ENCODE measurements at regions not wholly inside any gene's neighbourhood (a gene's known extent, or its start where the extent isn't known, plus 50 kb on each side); places are given as distances from the start of the nearest gene placed in this dataset.

DNA sequence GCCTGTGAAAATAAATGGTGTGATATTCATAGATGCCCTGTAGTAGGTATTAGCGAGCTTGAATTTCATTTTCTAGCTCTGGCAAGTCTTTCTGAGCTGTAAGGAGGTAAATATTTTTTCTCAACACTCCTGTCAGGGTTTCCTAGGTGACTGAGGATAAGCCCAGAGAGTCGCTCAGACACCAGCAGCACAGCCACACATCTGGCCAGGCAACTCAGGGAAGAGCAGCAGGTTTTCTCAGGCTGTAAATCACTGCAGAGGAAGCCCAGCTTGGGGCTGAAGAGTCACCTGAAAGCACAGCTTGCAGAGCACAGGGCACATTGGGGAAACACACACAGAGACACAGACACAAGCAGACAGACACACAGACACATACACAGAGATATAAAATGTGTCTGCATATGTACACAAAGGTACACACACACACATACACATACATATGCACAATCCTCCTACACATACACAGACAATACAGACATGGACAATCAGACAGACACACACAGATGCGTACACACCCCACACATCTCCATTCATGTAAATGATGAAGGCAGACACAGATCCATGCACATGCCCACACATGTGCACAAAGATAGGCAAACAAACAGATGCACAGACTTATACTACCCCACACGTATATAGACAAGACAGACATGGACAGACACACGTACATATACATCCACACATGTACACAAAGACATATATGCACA is 232.0 kb upstream of the TMTC1 start:
- DNase-seq = no peak
- no peak overlapping the region for H3K4me3 Mint-ChIP-seq
- H3K36me3 Mint-ChIP-seq (ENCODE audit: low read depth) = no peaks in the 10 kb centered on the region
- intact Hi-C loops (cut with micrococcal nuclease) = no loop called here
- H3K27me3 Mint-ChIP-seq = no peaks in the 10 kb centered on the region
- H3K4me1 Mint-ChIP-seq = no peaks in the 10 kb centered on the region
- no peak overlapping the region for H3K27ac Mint-ChIP-seq
- no peaks in the 10 kb centered on the region for H3K9me3 Mint-ChIP-seq

DNA sequence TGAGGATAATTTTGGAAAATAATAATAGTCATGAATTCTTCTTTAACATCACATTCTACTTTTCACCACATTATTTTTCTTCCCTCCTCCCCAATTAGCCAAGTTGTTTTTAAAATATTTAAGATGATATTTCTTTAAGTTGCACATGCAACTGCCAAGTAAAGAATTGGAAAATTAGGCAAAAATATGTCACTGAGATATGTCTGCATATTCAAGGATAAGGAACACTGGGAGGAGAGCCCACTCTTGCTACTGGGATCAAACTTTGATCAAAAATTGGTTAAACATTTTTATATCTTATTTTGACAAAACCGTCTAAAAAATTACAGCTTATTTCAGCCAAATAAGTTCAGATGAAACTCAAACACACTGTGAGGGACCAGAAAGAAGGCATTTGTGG is 231.2 kb upstream of the TMTC1 start:
- Mint-ChIP-seq H3K27me3 (no peaks in the 10 kb centered on the region), H3K36me3 (ENCODE audit: low read depth) (no peaks in the 10 kb centered on the region), H3K9me3 (no peaks in the 10 kb centered on the region), H3K4me1 (no peaks in the 10 kb centered on the region), H3K4me3 (no peak overlapping the region), H3K27ac (no peak overlapping the region)
- intact Hi-C loops (cut with micrococcal nuclease) = no loop called here
- no peak for DNase-seq

DNA sequence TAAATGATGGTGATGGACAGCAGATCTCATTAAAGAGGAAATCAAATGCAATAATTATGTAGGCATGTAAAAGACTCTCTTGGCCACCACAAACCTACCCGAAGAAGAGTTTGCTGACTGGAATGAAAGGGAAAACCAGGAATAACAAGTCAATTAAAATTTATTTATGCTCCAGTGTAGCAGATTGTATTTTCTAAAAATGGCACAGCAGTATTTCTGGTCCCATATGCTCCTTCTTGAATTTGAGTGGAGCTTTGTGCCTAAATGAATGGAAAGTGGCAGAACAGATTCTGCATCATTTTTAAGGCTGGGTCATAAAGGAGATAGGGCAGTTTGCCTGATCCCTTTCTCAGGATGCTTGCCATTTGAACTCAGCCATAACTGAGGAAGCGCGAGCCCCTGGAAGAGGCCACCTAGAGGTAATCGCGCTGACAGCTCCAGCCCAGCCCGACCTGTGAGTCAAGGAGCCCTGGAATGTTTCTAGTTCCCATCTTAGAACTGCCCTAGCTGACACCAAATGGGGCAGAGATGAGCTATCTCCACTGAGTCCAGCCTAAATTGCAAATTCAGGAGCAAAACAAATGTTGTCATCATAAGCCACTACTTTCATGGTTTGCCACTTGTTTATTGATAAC is 229.2 kb upstream of the TMTC1 start:
- no peaks in the 10 kb centered on the region for H3K9me3 Mint-ChIP-seq
- DNase-seq = no peak
- no peaks in the 10 kb centered on the region for H3K4me1 Mint-ChIP-seq
- H3K36me3 Mint-ChIP-seq (ENCODE audit: low read depth) = no peaks in the 10 kb centered on the region
- no peak overlapping the region for H3K4me3 Mint-ChIP-seq
- intact Hi-C loops (cut with micrococcal nuclease) = no loop called here
- no peaks in the 10 kb centered on the region for H3K27me3 Mint-ChIP-seq
- no peak overlapping the region for H3K27ac Mint-ChIP-seq

DNA sequence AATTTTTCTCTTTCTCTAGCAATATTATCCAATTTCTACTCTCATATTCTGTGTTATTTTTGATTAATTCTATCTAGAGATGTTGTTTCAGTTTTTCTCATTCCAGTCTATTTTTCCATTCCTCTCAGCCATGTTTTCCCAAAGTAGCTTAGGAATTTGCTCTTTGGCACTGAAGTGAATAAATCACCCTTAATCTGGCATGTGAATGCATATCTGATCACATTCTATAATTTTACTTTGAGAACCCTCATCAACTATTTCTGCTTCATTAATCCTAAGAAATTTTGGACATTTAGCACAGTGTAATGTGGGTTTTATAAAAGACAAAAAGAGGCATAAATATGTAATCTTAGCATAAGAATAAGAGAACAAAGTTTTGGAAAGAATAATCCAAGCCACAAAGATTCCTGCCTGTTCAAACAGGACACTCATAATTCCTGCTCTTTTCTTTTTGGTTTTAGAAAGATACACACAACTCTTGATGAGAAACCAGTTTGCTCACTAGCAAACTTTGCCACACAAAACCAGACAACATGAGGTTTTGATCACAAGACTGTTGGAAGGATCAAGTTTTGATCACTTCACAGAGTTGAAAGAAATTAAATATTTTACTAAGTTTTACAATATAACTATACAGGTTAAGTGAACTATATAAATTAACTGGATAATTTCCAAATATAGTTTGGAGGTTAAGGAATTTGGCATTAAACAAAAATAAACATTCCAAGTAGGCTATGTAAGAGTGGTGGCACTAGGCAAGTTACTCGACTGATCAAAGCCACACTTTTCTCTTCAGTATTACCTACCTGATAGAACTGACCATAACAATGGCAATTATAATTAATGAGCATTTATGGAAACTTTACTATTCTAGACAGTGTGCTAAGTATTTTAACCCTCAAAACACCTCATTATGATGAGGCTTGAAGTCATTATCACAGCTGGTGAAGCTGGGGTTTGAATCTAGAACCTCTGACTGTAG is 226.6 kb upstream of the TMTC1 start:
- H3K27me3 Mint-ChIP-seq = no peaks in the 10 kb centered on the region
- no peak overlapping the region for H3K4me3 Mint-ChIP-seq
- no peak overlapping the region for H3K27ac Mint-ChIP-seq
- H3K36me3 Mint-ChIP-seq (ENCODE audit: low read depth) = no peaks in the 10 kb centered on the region
- no peaks in the 10 kb centered on the region for H3K9me3 Mint-ChIP-seq
- H3K4me1 Mint-ChIP-seq = no peaks in the 10 kb centered on the region
- DNase-seq = no peak
- intact Hi-C loops (cut with micrococcal nuclease) = no loop called here

DNA sequence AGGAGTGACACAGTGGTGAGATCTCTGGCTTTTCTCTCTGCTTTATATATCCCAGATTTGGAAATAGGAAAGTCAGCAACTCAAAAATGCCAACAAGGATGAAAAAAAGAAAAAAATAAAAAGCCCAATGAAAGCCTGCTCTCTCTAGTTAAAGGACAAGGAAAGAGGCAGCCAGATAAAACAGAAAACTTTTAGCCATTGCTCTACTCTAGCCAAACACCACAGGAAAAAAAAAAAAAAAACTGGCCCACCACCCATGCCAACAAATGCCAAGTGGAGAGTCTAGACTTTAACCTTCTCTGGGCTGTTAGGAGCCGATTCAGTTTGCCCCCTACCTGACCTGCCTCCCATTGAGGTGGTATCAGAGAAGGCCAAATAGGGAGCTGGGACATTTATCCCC is 222.3 kb upstream of the TMTC1 start:
- Mint-ChIP-seq H3K4me3 (no peak overlapping the region), H3K27me3 (no peaks in the 10 kb centered on the region), H3K36me3 (ENCODE audit: low read depth) (no peaks in the 10 kb centered on the region), H3K9me3 (no peaks in the 10 kb centered on the region), H3K4me1 (no peaks in the 10 kb centered on the region), H3K27ac (no peak overlapping the region)
- intact Hi-C loops (cut with micrococcal nuclease) = no loop called here
- no peak for DNase-seq

DNA sequence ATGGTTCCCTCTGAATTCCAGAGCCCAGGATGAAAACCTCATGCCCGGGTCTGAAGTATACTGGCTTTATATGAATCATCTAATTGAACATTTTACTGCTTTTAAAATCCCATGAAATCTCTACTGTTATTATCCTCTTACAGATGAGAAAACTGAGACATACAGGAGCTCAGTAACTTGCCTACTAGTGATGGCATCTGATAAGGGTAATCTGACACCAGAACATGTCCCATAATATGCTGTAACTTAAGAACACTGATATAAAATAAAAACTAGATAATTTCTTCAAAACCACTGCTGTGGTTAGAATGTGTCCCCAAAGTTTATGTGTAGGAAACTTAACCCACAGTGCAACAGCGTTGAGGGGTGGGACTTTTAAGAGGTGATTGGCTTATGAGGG is 219.6 kb upstream of the TMTC1 start:
- no peaks in the 10 kb centered on the region for H3K4me1 Mint-ChIP-seq
- intact Hi-C loops (cut with micrococcal nuclease) = no loop called here
- H3K36me3 Mint-ChIP-seq (ENCODE audit: low read depth) = no peaks in the 10 kb centered on the region
- no peaks in the 10 kb centered on the region for H3K9me3 Mint-ChIP-seq
- DNase-seq = no peak
- no peak overlapping the region for H3K27ac Mint-ChIP-seq
- H3K27me3 Mint-ChIP-seq = no peaks in the 10 kb centered on the region
- H3K4me3 Mint-ChIP-seq = no peak overlapping the region

DNA sequence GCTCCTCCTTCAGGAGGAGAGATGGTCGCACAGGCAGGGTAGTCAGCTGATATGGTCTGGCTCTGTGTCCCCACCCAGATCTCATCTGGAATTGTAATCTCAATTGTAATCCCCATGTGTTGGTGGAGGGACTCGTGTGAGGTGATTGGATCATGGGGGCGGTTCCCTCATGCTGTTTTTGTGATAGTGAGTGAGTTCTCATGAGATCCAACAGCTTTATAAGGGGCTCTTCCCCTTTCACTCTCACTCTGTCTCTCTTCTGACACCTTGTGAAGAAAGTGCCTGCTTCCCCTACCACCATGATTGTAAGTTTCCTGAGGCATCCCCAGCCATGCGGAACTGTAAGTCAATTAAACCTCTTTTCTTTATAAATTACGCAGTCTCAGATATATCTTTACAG is 218.9 kb upstream of the TMTC1 start:
- Mint-ChIP-seq H3K4me3 (no peak overlapping the region), H3K27me3 (no peaks in the 10 kb centered on the region), H3K4me1 (no peaks in the 10 kb centered on the region), H3K27ac (no peak overlapping the region), H3K9me3 (no peaks in the 10 kb centered on the region), H3K36me3 (ENCODE audit: low read depth) (no peaks in the 10 kb centered on the region)
- intact Hi-C loops (cut with micrococcal nuclease) = no loop called here
- no peak for DNase-seq

DNA sequence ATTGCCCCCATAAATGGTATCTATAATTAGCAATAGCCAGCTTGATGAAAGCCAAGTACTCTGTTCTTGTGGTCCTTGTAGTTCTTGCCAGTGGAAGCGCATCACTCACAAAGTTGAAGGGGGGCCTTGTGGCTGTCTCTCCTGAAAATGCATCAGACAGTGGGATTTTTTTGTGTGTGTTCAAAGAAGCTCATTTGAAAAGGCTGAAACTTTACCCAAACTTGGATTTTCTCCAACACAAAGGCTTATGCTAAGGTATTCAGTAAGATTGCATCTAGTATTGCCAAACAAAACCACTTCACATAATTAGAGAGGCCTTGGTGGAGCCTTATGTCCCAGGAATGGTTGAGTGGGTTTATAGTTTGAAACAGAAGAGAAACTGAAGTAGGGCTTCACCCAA is 216.7 kb upstream of the TMTC1 start:
- Mint-ChIP-seq H3K27ac (no peak overlapping the region), H3K4me3 (no peak overlapping the region), H3K27me3 (no peaks in the 10 kb centered on the region), H3K4me1 (no peaks in the 10 kb centered on the region), H3K36me3 (ENCODE audit: low read depth) (no peaks in the 10 kb centered on the region), H3K9me3 (no peaks in the 10 kb centered on the region)
- no peak for DNase-seq
- intact Hi-C loops (cut with micrococcal nuclease) = no loop called here

DNA sequence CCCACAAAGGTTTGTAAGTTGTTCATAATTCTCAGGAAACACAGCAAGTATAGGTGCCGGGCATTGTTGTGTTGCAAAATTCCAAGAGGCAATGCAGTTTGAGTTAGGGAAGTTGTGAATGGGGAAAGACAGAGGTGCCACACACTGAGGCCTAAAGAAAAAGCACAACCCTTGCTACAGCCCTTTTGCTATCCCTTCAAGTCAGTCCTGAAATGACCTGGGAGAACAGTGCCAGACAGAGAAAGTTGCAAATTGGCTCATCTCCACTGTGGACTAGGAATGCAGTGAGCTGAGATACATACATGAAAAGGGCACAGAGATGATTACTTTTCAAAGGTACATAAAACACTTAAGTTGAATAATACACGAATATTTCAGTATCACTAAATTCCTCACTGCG is 213.3 kb upstream of the TMTC1 start:
- DNase-seq = no peak
- H3K4me3 Mint-ChIP-seq = no peak overlapping the region
- no peaks in the 10 kb centered on the region for H3K9me3 Mint-ChIP-seq
- no peak overlapping the region for H3K27ac Mint-ChIP-seq
- intact Hi-C loops (cut with micrococcal nuclease) = no loop called here
- H3K4me1 Mint-ChIP-seq = no peaks in the 10 kb centered on the region
- H3K27me3 Mint-ChIP-seq = no peaks in the 10 kb centered on the region
- H3K36me3 Mint-ChIP-seq (ENCODE audit: low read depth) = no peaks in the 10 kb centered on the region

DNA sequence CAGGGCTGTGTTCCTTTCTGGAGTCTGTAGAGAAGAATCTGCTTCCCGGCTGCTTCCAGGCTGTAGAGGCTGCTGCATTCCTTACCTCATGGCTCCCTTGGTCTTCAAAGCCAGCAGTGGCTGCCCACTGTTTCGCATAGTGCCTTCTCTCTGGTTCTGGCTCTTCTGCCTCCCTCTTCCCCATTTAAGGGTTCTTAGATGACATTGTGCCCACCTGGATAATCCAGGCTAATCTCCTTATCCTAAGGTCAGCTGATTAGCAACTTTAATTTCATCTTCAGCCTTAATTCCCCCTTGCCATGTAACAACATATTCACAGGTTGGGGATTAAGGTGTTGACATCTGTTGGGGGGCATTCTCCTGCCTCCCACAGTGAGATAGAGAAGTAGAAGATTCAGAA is 208.6 kb upstream of the TMTC1 start:
- no peaks in the 10 kb centered on the region for H3K4me1 Mint-ChIP-seq
- intact Hi-C loops (cut with micrococcal nuclease) = no loop called here
- H3K9me3 Mint-ChIP-seq = no peaks in the 10 kb centered on the region
- no peak overlapping the region for H3K27ac Mint-ChIP-seq
- no peak overlapping the region for H3K4me3 Mint-ChIP-seq
- no peak for DNase-seq
- H3K27me3 Mint-ChIP-seq = no peaks in the 10 kb centered on the region
- H3K36me3 Mint-ChIP-seq (ENCODE audit: low read depth) = no peaks in the 10 kb centered on the region

DNA sequence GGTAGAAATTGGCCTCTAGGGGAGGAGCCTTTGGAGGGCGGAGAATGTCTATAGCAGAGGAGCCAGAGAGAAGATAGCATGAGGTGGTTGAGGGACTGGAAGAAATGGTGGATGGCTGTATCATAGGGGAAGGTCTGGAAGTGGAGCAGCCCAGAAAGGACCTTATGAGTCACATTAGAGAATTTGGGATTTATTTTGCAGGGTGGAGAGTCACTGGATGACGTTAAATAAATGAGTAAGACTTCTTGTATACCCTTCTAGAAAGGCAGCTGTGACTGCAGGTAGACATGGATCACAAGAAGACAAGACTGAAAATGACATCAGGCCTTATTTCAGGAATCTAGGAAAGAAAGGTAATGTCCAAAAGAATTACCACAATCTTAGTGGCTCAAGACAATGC is 208.2 kb upstream of the TMTC1 start:
- Mint-ChIP-seq H3K9me3 (no peaks in the 10 kb centered on the region), H3K4me1 (no peaks in the 10 kb centered on the region), H3K4me3 (no peak overlapping the region), H3K27me3 (no peaks in the 10 kb centered on the region), H3K36me3 (ENCODE audit: low read depth) (no peaks in the 10 kb centered on the region), H3K27ac (no peak overlapping the region)
- intact Hi-C loops (cut with micrococcal nuclease) = no loop called here
- no peak for DNase-seq

DNA sequence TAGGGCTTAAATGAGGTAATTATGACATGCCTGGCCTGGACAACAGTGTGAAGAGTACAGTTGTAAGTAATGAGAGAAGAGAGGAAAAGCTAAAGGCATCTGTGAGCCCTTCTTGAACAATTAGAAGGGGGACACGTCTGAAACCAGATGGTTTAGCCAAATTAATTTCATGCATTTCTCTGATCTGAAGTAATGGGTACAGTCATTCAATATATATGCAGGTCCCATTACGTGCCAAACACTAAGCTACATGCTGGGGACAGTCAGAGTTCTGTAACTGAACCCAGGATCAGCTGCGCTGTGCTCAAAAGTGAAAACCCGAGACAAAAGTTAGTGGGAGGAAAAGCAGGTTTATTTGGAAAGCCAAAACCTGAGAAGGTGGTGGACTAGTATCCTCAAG is 207.2 kb upstream of the TMTC1 start:
- no peak overlapping the region for H3K4me3 Mint-ChIP-seq
- intact Hi-C loops (cut with micrococcal nuclease) = no loop called here
- H3K36me3 Mint-ChIP-seq (ENCODE audit: low read depth) = no peaks in the 10 kb centered on the region
- no peak for DNase-seq
- H3K27ac Mint-ChIP-seq = no peak overlapping the region
- H3K9me3 Mint-ChIP-seq = no peaks in the 10 kb centered on the region
- no peaks in the 10 kb centered on the region for H3K4me1 Mint-ChIP-seq
- H3K27me3 Mint-ChIP-seq = no peaks in the 10 kb centered on the region

DNA sequence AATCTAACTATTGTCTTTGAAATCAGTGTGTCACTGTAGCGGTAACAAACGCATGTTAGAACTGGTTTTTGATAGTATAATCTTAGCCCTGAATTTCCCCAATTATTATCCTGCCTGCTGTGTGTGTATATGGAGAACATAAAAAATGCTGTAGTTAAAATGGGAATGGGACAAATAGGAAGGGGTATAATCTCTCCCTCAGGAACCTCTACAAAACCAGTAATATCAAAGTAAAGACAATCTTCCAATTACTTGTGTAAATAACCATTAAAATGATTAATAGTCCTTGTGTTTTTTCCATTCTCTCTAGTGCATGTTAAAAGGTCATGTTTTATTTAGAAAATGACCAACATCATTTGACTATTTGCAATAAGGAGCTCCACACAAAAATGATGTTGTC is 200.1 kb upstream of the TMTC1 start:
- Mint-ChIP-seq H3K4me1 (no peaks in the 10 kb centered on the region), H3K4me3 (no peak overlapping the region), H3K36me3 (ENCODE audit: low read depth) (no peaks in the 10 kb centered on the region), H3K9me3 (peaks cover 6% of the 10 kb centered on the region), H3K27me3 (no peaks in the 10 kb centered on the region), H3K27ac (no peak overlapping the region)
- intact Hi-C loops (cut with micrococcal nuclease) = no loop called here
- DNase-seq = no peak

DNA sequence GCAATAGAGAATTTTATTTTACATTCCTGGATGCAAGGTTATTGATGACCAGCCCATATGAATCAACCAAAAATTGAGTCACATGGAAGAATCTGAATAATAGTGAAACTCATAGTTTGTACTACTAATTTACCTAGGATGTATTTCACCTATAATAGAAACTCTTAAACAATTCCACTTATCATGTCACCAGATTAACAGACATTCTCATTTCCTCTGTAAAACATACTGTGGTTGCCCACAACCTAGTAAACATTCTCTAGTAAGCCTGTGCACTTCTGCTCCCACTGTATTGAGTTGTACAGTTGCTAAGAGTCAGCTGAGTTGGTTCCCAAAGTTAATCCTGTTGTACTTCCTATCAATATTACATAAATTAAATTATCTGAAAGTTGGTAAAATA is 196.6 kb upstream of the TMTC1 start:
- H3K9me3 Mint-ChIP-seq = peaks cover 11% of the 10 kb centered on the region
- no peaks in the 10 kb centered on the region for H3K36me3 Mint-ChIP-seq (ENCODE audit: low read depth)

More for the DNA sequence above, 196.6 kb upstream of the TMTC1 start:
- Mint-ChIP-seq H3K27ac (no peak overlapping the region), H3K27me3 (no peaks in the 10 kb centered on the region), H3K4me3 (no peak overlapping the region), H3K4me1 (no peaks in the 10 kb centered on the region)
- no peak for DNase-seq
- intact Hi-C loops (cut with micrococcal nuclease) = no loop called here
